ENCODE measurements at regions not wholly inside any gene's neighbourhood (a gene's known extent, or its start where the extent isn't known, plus 50 kb on each side); places are given as distances from the start of the nearest gene placed in this dataset.

DNA sequence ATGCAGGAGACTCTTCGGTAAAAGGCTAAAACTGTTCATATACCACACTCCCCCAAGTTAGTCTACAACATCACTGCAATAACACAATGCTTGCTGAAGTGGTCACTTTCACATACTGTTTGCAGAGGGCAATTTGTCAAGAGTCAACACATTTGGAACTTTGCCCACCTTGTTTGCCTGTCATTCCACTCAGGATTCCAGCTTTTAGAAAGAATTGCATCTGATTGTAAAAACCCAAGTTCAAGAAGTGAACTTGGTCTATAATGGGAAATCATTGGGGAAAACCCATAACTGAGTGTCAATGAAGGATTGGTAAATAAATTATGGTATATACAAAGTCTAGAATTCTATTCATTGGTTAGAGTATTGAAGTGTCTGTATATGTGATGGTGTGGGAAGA lies 120.5 kb downstream of the GADD45G start:
- TF ChIP-seq GATA2 (IDR thresholded peaks at IDR 0.05; ENCODE audit: low read depth, low read length) (no peak), GATA3 (IDR thresholded peaks at IDR 0.05; ENCODE audit: low read depth, low read length) (no peak)

Data from SH-SY5Y (cell line).